MM.1S (cell line): ENCODE measurements at regions not wholly inside any gene's neighbourhood (a gene's known extent, or its start where the extent isn't known, plus 50 kb on each side); places are given as distances from the start of the nearest gene placed in this dataset.

Source experiments
- DNase-seq: peaks from one replicate; pipeline ENCODE4 v3.0.0-alpha.2; 2015
- H2AFZ ChIP-seq: fragments of 300-600 bp; sonication (generic); 2 replicates; pipeline ENCODE4 v1.6.0; 2016; ENCODE audit warnings: antibody characterized with exemption, low read length
- H3F3A ChIP-seq: fragments of 300-600 bp; sonication (generic); 2 replicates; pipeline ENCODE4 v1.6.1; 2016; ENCODE audit warnings: mild to moderate bottlenecking, antibody characterized with exemption, low read length, moderate library complexity, mixed read lengths; ENCODE audit not compliant: insufficient read depth
- H3K27ac ChIP-seq: fragments of 300-600 bp; sonication (generic); 2 replicates; pipeline ENCODE4 v1.5.1; 2016; ENCODE audit warnings: mild to moderate bottlenecking, low read length
- H3K27me3 ChIP-seq: fragments of 300-600 bp; sonication (generic); replicated peaks from 2 replicates; pipeline ENCODE4 v1.6.0; 2016; ENCODE audit warnings: low read length; ENCODE audit not compliant: insufficient read depth
- H3K36me3 ChIP-seq: fragments of 300-600 bp; sonication (generic); replicated peaks from 2 replicates; pipeline ENCODE4 v1.6.1; 2016; ENCODE audit warnings: mild to moderate bottlenecking, low read length, mixed read lengths; ENCODE audit not compliant: insufficient read depth
- H3K4me1 ChIP-seq: fragments of 300-600 bp; sonication (generic); 2 replicates; pipeline ENCODE4 v1.6.1; 2016; ENCODE audit warnings: low read length, mixed read lengths
- H3K4me2 ChIP-seq: fragments of 300-600 bp; sonication (generic); 2 replicates; pipeline ENCODE4 v1.6.0; 2016; ENCODE audit warnings: low read depth, low read length
- H3K4me3 ChIP-seq: fragments of 300-600 bp; sonication (generic); 2 replicates; pipeline ENCODE4 v1.5.1; 2016; ENCODE audit warnings: low read length, mixed read lengths
- H3K79me2 ChIP-seq: fragments of 300-600 bp; sonication (generic); 2 replicates; pipeline ENCODE4 v1.6.1; 2016; ENCODE audit warnings: mixed run types, low read length, mixed read lengths
- H3K9ac ChIP-seq: fragments of 300-600 bp; sonication (generic); 2 replicates; pipeline ENCODE4 v1.6.1; 2016; ENCODE audit warnings: low read length, mixed read lengths
- H3K9me2 ChIP-seq: fragments of 300-600 bp; sonication (generic); replicated peaks from 2 replicates; pipeline ENCODE4 v1.6.1; 2016; ENCODE audit warnings: mild to moderate bottlenecking, low read length, mixed read lengths; ENCODE audit not compliant: insufficient read depth
- H3K9me3 ChIP-seq: fragments of 300-600 bp; sonication (generic); replicated peaks from 2 replicates; pipeline ENCODE4 v1.6.1; 2016; ENCODE audit warnings: mild to moderate bottlenecking, low read length, mixed read lengths; ENCODE audit not compliant: insufficient read depth
- H4K20me1 ChIP-seq: fragments of 300-600 bp; sonication (generic); 2 replicates; pipeline ENCODE4 v1.6.1; 2016; ENCODE audit warnings: mild to moderate bottlenecking, low read length, moderate library complexity, mixed read lengths; ENCODE audit not compliant: insufficient read depth
- EZH2 ChIP-seq: fragments of 300-600 bp; sonication (generic); optimal IDR thresholded peaks from 2 replicates; pipeline ENCODE3; 2017; ENCODE audit warnings: low read depth, mild to moderate bottlenecking, antibody characterized with exemption, low read length, mixed read lengths
- EZH2phosphoT487 ChIP-seq: fragments of 300-600 bp; sonication (generic); IDR thresholded peaks from 2 replicates; pipeline ENCODE4 v1.6.1; 2018; ENCODE audit warnings: antibody characterized with exemption, low read length
- TF ChIP-seq, protein P1 (sequence below): fragments of 300-600 bp; sonication (generic); IDR thresholded peaks from 2 replicates; pipeline ENCODE4 v1.5.1; 2016; ENCODE audit warnings: antibody characterized with exemption, low read length, mixed read lengths

DNA sequence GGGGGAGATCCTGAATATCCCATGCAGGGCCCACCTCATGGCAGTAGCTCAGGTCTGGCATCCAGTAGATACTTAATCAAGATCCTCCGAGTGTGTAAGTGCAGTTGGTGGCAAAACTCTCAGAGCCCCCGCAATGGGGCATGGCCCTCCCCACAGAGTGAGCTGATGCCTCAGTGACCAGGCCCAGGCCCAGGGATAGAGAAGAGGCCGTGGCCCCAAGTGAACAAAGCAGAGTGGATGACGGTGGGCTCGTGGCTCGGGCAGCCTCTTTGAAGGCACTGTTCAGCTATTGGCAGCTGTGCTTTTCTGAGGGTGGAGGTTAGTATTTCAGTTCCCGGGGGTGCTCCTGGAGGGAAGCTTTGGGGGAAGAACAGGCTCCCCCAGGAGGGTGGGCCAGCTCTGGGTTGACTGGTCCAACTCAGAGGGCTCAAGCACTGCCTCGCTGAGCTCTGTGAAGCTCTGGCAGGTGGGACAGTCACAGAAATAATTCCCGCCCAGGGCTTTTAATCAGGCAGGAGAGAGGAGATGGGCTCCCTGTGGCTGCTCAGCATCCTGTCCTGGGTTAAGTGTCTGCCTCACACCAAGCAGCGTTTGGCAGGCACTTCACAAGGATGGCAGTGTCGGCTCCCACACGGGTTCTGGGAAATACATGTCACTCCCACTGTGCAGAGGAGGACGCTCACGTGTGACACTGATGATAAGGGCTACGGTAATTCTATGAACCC, 583.6 kb downstream of the TCERG1L start:
- Histone ChIP-seq H3K4me2 (no peak overlapping the region), H3K9ac (no peak overlapping the region)

DNA sequence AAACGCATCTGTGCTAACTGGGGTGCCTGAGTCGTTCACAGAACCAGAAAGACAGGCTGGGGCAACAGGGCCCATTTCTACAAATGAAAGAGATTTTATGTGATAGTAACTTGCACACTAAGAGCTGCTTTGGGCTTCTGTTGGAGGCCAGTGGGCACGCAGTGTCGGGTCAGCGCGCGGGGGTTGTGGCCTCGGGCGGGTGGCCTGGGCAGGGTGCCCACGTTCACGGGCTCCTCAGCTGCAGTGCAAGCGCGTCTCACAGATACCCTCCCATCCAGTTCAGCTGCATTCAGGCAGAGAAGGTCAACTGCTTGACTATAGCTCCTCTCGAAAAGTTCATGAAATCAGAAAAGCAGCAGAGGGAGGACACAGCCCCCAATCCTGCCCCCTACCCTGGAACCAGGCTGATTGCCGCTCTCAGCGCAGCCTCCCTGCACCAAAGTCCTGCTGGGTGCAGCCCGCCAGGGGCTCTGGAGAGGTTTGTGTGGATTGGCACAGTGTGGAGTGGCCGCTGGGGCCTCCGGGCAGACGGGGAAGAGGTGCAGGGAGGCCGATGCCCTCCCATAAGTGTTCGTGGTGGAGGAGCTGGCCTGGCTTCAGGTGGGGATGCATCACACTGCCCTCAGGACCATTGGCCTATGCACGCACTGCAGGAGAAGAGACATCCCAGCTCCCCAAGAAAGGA, 582.8 kb downstream of the TCERG1L start:
- Histone ChIP-seq H3K4me3 (no peak overlapping the region), H3K9me3 (no peaks in the 10 kb centered on the region), H3K36me3 (no peaks in the 10 kb centered on the region)

More for the DNA sequence above, 583.6 kb downstream of the TCERG1L start:
- TF ChIP-seq EZH2phosphoT487 (no peak), EZH2 (no peak)
- TF ChIP-seq, protein P1, sequence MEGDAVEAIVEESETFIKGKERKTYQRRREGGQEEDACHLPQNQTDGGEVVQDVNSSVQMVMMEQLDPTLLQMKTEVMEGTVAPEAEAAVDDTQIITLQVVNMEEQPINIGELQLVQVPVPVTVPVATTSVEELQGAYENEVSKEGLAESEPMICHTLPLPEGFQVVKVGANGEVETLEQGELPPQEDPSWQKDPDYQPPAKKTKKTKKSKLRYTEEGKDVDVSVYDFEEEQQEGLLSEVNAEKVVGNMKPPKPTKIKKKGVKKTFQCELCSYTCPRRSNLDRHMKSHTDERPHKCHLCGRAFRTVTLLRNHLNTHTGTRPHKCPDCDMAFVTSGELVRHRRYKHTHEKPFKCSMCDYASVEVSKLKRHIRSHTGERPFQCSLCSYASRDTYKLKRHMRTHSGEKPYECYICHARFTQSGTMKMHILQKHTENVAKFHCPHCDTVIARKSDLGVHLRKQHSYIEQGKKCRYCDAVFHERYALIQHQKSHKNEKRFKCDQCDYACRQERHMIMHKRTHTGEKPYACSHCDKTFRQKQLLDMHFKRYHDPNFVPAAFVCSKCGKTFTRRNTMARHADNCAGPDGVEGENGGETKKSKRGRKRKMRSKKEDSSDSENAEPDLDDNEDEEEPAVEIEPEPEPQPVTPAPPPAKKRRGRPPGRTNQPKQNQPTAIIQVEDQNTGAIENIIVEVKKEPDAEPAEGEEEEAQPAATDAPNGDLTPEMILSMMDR = no peak
- Histone ChIP-seq H3K9me3 (no peaks in the 10 kb centered on the region), H3K27ac (no peak overlapping the region), H3F3A (no peaks in the 10 kb centered on the region), H3K27me3 (no peaks in the 10 kb centered on the region), H3K9me2 (no peaks in the 10 kb centered on the region), H3K4me3 (no peak overlapping the region), H3K79me2 (no peaks in the 10 kb centered on the region), H3K36me3 (no peaks in the 10 kb centered on the region), H4K20me1 (no peaks in the 10 kb centered on the region), H3K4me1 (no peaks in the 10 kb centered on the region), H2AFZ (no peak overlapping the region)
- no peak for DNase-seq

DNA sequence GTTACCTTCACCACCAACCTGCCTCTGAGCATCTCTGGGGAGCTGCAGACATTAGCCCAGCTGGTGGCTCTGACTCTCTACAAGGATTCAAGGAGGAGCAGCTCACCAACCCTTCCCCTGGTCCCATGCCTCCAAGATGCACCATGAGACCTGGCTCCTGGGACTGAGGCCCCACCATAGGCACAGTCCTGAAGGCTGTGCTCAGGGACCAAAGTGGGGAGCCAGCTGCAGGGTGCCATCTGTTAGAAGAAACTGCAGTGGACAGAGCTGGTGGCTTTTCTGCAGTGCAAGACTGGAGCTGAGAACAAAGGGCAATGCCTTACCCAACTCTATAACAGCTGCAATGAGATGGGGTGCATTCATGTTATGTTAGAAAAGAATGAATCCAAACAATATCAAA, 581.6 kb downstream of the TCERG1L start:
- TF ChIP-seq EZH2 = no peak
- TF ChIP-seq, protein P1 = no peak
- no peak for TF ChIP-seq EZH2phosphoT487

More for the DNA sequence above, 582.8 kb downstream of the TCERG1L start:
- no peak for TF ChIP-seq EZH2phosphoT487
- TF ChIP-seq, protein P1 = no peak
- TF ChIP-seq EZH2 = no peak
- no peaks in the 10 kb centered on the region for H3K4me1 ChIP-seq
- no peaks in the 10 kb centered on the region for H3K9me2 ChIP-seq
- DNase-seq = no peak
- no peak overlapping the region for H3K9ac ChIP-seq
- no peaks in the 10 kb centered on the region for H3K79me2 ChIP-seq
- H3F3A ChIP-seq = no peaks in the 10 kb centered on the region
- no peak overlapping the region for H3K27ac ChIP-seq
- H4K20me1 ChIP-seq = no peaks in the 10 kb centered on the region
- no peak overlapping the region for H3K4me2 ChIP-seq
- no peak overlapping the region for H2AFZ ChIP-seq
- no peaks in the 10 kb centered on the region for H3K27me3 ChIP-seq

More for the DNA sequence above, 581.6 kb downstream of the TCERG1L start:
- H3K4me3 ChIP-seq = no peak overlapping the region
- no peak overlapping the region for H3K4me2 ChIP-seq
- no peaks in the 10 kb centered on the region for H3K4me1 ChIP-seq
- no peak overlapping the region for H3K9ac ChIP-seq
- H4K20me1 ChIP-seq = no peaks in the 10 kb centered on the region
- no peaks in the 10 kb centered on the region for H3F3A ChIP-seq
- H2AFZ ChIP-seq = no peak overlapping the region
- H3K27me3 ChIP-seq = no peaks in the 10 kb centered on the region
- H3K79me2 ChIP-seq = no peaks in the 10 kb centered on the region
- no peak overlapping the region for H3K27ac ChIP-seq
- H3K9me3 ChIP-seq = no peaks in the 10 kb centered on the region
- no peaks in the 10 kb centered on the region for H3K36me3 ChIP-seq
- no peaks in the 10 kb centered on the region for H3K9me2 ChIP-seq
- no peak for DNase-seq
